ENCODE measurements at regions not wholly inside any gene's neighbourhood (a gene's known extent, or its start where the extent isn't known, plus 50 kb on each side); places are given as distances from the start of the nearest gene placed in this dataset.

DNA sequence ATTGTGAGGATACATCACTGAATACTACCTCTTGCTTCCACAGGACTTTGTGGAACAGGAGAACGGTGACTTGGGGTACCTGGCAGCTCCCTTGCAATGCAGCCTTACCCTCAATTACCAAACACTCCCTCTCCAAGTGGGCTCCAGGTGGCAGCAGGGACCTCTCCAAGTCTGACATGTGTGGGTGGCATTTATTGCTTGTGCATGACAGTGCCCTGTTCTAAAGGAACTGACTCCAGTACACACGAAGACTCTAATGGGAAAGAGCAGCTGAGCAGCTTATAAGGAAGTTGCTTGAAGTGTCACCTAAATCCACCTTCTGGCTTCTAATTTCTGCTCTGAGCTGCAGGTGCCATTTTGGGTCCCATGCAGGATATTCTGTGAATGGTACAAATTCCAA is 174.1 kb upstream of the SLCO3A1 start:
- 54 to 59% methylated on average over 2 of the region's 2 CpGs for WGBS, 2 donors
- Histone ChIP-seq H3K27ac (ENCODE audit: low read depth in 2 of 2, low read length in 1 of 2) (no peak overlapping the region), H3K4me3 (ENCODE audit: low read depth in 1 of 2, low read length in 2 of 2) (no peak overlapping the region), H3K36me3 (ENCODE audit: control insufficient read depth in 2 of 2, insufficient read depth in 2 of 2, low read length in 1 of 2) (no peaks in the 10 kb centered on the region), H3K27me3 (ENCODE audit: control insufficient read depth in 1 of 2, insufficient read depth in 2 of 2, low read length in 2 of 2) (peaks cover 0 to 4% of the 10 kb centered on the region in 2 donors), H3K9me3 (ENCODE audit: control insufficient read depth in 2 of 2, insufficient read depth in 1 of 2, low read depth in 1 of 2, low read length in 1 of 2) (no peaks in the 10 kb centered on the region), H3K4me1 (ENCODE audit: control insufficient read depth in 2 of 2, insufficient read depth in 2 of 2, low read length in 1 of 2) (no peaks in the 10 kb centered on the region)

- whole genome bisulfite sequencing, 2 donors = 83 to 90% methylated on average over 1 of the region's 1 CpG
- Histone ChIP-seq H3K4me3 (ENCODE audit: low read depth in 1 of 2, low read length in 2 of 2) (no peak overlapping the region), H3K27me3 (ENCODE audit: control insufficient read depth in 1 of 2, insufficient read depth in 2 of 2, low read length in 2 of 2) (peaks cover 0 to 4% of the 10 kb centered on the region in 2 donors), H3K9me3 (ENCODE audit: control insufficient read depth in 2 of 2, insufficient read depth in 1 of 2, low read depth in 1 of 2, low read length in 1 of 2) (no peaks in the 10 kb centered on the region), H3K27ac (ENCODE audit: low read depth in 2 of 2, low read length in 1 of 2) (no peak overlapping the region), H3K4me1 (ENCODE audit: control insufficient read depth in 2 of 2, insufficient read depth in 2 of 2, low read length in 1 of 2) (no peaks in the 10 kb centered on the region), H3K36me3 (ENCODE audit: control insufficient read depth in 2 of 2, insufficient read depth in 2 of 2, low read length in 1 of 2) (no peaks in the 10 kb centered on the region)
These were observed 168.1 kb upstream of the SLCO3A1 start for GRCh38 chr15:91685436-91685835.

DNA sequence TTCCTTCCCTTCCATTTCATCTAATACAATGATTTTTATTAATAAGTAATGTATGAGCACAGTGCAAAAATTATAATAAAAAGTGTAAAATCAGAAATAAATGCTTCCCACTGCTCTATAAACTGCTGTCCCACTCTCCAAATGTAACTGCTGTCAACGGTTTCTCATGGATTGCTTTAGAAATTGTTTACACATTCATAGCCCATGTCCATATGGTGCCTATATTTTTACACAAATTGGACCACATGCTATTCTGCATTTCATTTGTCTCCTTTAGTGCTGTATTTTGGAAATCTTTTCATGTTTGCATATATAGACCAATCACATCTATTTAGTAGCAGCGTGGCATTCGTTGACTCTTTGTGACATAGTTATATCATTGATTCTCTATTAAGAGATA is 164.7 kb upstream of the SLCO3A1 start:
- H3K36me3 ChIP-seq (ENCODE audit: control insufficient read depth in 2 of 2, insufficient read depth in 2 of 2, low read length in 1 of 2) = no peaks in the 10 kb centered on the region
- H3K27me3 ChIP-seq (ENCODE audit: control insufficient read depth in 1 of 2, insufficient read depth in 2 of 2, low read length in 2 of 2) = no peaks in the 10 kb centered on the region
- H3K4me1 ChIP-seq (ENCODE audit: control insufficient read depth in 2 of 2, insufficient read depth in 2 of 2, low read length in 1 of 2) = no peaks in the 10 kb centered on the region
- H3K9me3 ChIP-seq (ENCODE audit: control insufficient read depth in 2 of 2, insufficient read depth in 1 of 2, low read depth in 1 of 2, low read length in 1 of 2) = no peaks in the 10 kb centered on the region
- 72 to 84% methylated on average over 3 of the region's 3 CpGs for WGBS, 2 donors
- H3K27ac ChIP-seq (ENCODE audit: low read depth in 2 of 2, low read length in 1 of 2) = no peak overlapping the region
- no peak overlapping the region for H3K4me3 ChIP-seq (ENCODE audit: low read depth in 1 of 2, low read length in 2 of 2)

- no peaks in the 10 kb centered on the region for H3K9me3 ChIP-seq (ENCODE audit: control insufficient read depth in 2 of 2, insufficient read depth in 1 of 2, low read depth in 1 of 2, low read length in 1 of 2)
- no peak overlapping the region for H3K27ac ChIP-seq (ENCODE audit: low read depth in 2 of 2, low read length in 1 of 2)
- H3K4me3 ChIP-seq (ENCODE audit: low read depth in 1 of 2, low read length in 2 of 2) = no peak overlapping the region
- no peaks in the 10 kb centered on the region for H3K27me3 ChIP-seq (ENCODE audit: control insufficient read depth in 1 of 2, insufficient read depth in 2 of 2, low read length in 2 of 2)
- H3K36me3 ChIP-seq (ENCODE audit: control insufficient read depth in 2 of 2, insufficient read depth in 2 of 2, low read length in 1 of 2) = no peaks in the 10 kb centered on the region
- H3K4me1 ChIP-seq (ENCODE audit: control insufficient read depth in 2 of 2, insufficient read depth in 2 of 2, low read length in 1 of 2) = no peaks in the 10 kb centered on the region
- WGBS, 2 donors = 79 to 82% methylated on average over 6 of the region's 6 CpGs
These were observed 164.1 kb upstream of the SLCO3A1 start for GRCh38 chr15:91689377-91689776.

- Histone ChIP-seq H3K36me3 (ENCODE audit: control insufficient read depth in 2 of 2, insufficient read depth in 2 of 2, low read length in 1 of 2) (no peaks in the 10 kb centered on the region), H3K9me3 (ENCODE audit: control insufficient read depth in 2 of 2, insufficient read depth in 1 of 2, low read depth in 1 of 2, low read length in 1 of 2) (no peaks in the 10 kb centered on the region), H3K27me3 (ENCODE audit: control insufficient read depth in 1 of 2, insufficient read depth in 2 of 2, low read length in 2 of 2) (no peaks in the 10 kb centered on the region), H3K4me1 (ENCODE audit: control insufficient read depth in 2 of 2, insufficient read depth in 2 of 2, low read length in 1 of 2) (no peaks in the 10 kb centered on the region), H3K4me3 (ENCODE audit: low read depth in 1 of 2, low read length in 2 of 2) (no peak overlapping the region), H3K27ac (ENCODE audit: low read depth in 2 of 2, low read length in 1 of 2) (no peak overlapping the region)
- WGBS, 2 donors = 92 to 95% methylated on average over 5 of the region's 5 CpGs
These were observed 160.9 kb upstream of the SLCO3A1 start for GRCh38 chr15:91692596-91692995.

DNA sequence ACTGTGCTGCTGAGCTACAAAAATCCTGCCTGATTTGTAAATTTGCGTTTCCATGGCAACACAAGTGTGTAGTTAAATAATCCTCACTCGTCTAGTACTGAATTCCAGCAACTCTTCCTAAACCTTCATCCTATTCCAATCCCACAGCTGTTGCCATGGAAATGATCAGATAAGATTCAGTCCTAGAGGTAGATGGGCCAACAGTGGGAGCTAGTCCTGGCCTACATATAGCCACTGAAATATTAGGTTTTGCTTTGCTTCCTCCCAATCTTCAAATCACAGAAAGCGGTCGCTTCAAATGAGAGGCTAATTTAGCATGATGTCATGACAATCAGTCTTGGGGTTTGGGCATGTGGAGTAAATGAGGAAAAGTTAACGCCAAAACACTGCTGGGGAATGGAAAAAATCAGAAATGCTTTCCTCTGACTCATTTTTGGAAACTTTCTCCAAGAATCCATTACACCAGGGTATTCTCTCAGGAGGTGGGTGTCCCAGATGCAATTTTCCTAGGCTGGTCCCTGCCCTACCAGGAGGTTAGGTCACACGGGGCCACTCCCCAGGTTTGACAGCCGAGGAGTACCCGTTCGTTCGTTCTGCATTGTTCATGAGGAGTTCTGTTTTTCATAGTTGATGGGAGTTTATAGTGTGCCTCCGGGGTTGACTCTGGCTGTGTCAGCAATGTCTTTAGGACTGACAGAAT is 159.2 kb upstream of the SLCO3A1 start:
- Histone ChIP-seq H3K27ac (ENCODE audit: low read depth in 2 of 2, low read length in 1 of 2) (peak overlapping the region; percentile 82 to 87), H3K4me1 (ENCODE audit: control insufficient read depth in 2 of 2, insufficient read depth in 2 of 2, low read length in 1 of 2) (no peaks in the 10 kb centered on the region), H3K36me3 (ENCODE audit: control insufficient read depth in 2 of 2, insufficient read depth in 2 of 2, low read length in 1 of 2) (no peaks in the 10 kb centered on the region), H3K27me3 (ENCODE audit: control insufficient read depth in 1 of 2, insufficient read depth in 2 of 2, low read length in 2 of 2) (no peaks in the 10 kb centered on the region), H3K9me3 (ENCODE audit: control insufficient read depth in 2 of 2, insufficient read depth in 1 of 2, low read depth in 1 of 2, low read length in 1 of 2) (no peaks in the 10 kb centered on the region), H3K4me3 (ENCODE audit: low read depth in 1 of 2, low read length in 2 of 2) (no peak overlapping the region)
- 46 to 57% methylated on average over 11 of the region's 11 CpGs for WGBS, 2 donors

GRCh38 chr15:91694831-91695210 is 158.7 kb upstream of the SLCO3A1 start:
- WGBS, 2 donors = 47 to 55% methylated on average over 4 of the region's 4 CpGs
- H3K4me3 ChIP-seq (ENCODE audit: low read depth in 1 of 2, low read length in 2 of 2) = no peak overlapping the region
- no peaks in the 10 kb centered on the region for H3K27me3 ChIP-seq (ENCODE audit: control insufficient read depth in 1 of 2, insufficient read depth in 2 of 2, low read length in 2 of 2)
- H3K27ac ChIP-seq (ENCODE audit: low read depth in 2 of 2, low read length in 1 of 2) = peak overlapping the region; percentile 82 to 87
- H3K4me1 ChIP-seq (ENCODE audit: control insufficient read depth in 2 of 2, insufficient read depth in 2 of 2, low read length in 1 of 2) = no peaks in the 10 kb centered on the region
- H3K9me3 ChIP-seq (ENCODE audit: control insufficient read depth in 2 of 2, insufficient read depth in 1 of 2, low read depth in 1 of 2, low read length in 1 of 2) = no peaks in the 10 kb centered on the region
- H3K36me3 ChIP-seq (ENCODE audit: control insufficient read depth in 2 of 2, insufficient read depth in 2 of 2, low read length in 1 of 2) = no peaks in the 10 kb centered on the region

- 76 to 87% methylated on average over 8 of the region's 8 CpGs for WGBS, 2 donors
- no peaks in the 10 kb centered on the region for H3K4me1 ChIP-seq (ENCODE audit: control insufficient read depth in 2 of 2, insufficient read depth in 2 of 2, low read length in 1 of 2)
- H3K27ac ChIP-seq (ENCODE audit: low read depth in 2 of 2, low read length in 1 of 2) = no peak overlapping the region
- no peaks in the 10 kb centered on the region for H3K36me3 ChIP-seq (ENCODE audit: control insufficient read depth in 2 of 2, insufficient read depth in 2 of 2, low read length in 1 of 2)
- no peak overlapping the region for H3K4me3 ChIP-seq (ENCODE audit: low read depth in 1 of 2, low read length in 2 of 2)
- H3K9me3 ChIP-seq (ENCODE audit: control insufficient read depth in 2 of 2, insufficient read depth in 1 of 2, low read depth in 1 of 2, low read length in 1 of 2) = no peaks in the 10 kb centered on the region
- H3K27me3 ChIP-seq (ENCODE audit: control insufficient read depth in 1 of 2, insufficient read depth in 2 of 2, low read length in 2 of 2) = no peaks in the 10 kb centered on the region
These were observed 157.7 kb upstream of the SLCO3A1 start for GRCh38 chr15:91695799-91696198.

- Histone ChIP-seq H3K27ac (ENCODE audit: low read depth in 2 of 2, low read length in 1 of 2) (no peak overlapping the region), H3K4me1 (ENCODE audit: control insufficient read depth in 2 of 2, insufficient read depth in 2 of 2, low read length in 1 of 2) (no peaks in the 10 kb centered on the region), H3K27me3 (ENCODE audit: control insufficient read depth in 1 of 2, insufficient read depth in 2 of 2, low read length in 2 of 2) (no peaks in the 10 kb centered on the region), H3K4me3 (ENCODE audit: low read depth in 1 of 2, low read length in 2 of 2) (no peak overlapping the region), H3K36me3 (ENCODE audit: control insufficient read depth in 2 of 2, insufficient read depth in 2 of 2, low read length in 1 of 2) (no peaks in the 10 kb centered on the region), H3K9me3 (ENCODE audit: control insufficient read depth in 2 of 2, insufficient read depth in 1 of 2, low read depth in 1 of 2, low read length in 1 of 2) (no peaks in the 10 kb centered on the region)
- 92 to 93% methylated on average over 3 of the region's 3 CpGs for WGBS, 2 donors
These were observed 156.5 kb upstream of the SLCO3A1 start for GRCh38 chr15:91696981-91697380.

GRCh38 chr15:91698241-91698640 is 155.3 kb upstream of the SLCO3A1 start:
- WGBS, 2 donors = 76 to 81% methylated on average over 4 of the region's 4 CpGs
- Histone ChIP-seq H3K27me3 (ENCODE audit: control insufficient read depth in 1 of 2, insufficient read depth in 2 of 2, low read length in 2 of 2) (no peaks in the 10 kb centered on the region), H3K4me3 (ENCODE audit: low read depth in 1 of 2, low read length in 2 of 2) (no peak overlapping the region), H3K27ac (ENCODE audit: low read depth in 2 of 2, low read length in 1 of 2) (no peak overlapping the region), H3K9me3 (ENCODE audit: control insufficient read depth in 2 of 2, insufficient read depth in 1 of 2, low read depth in 1 of 2, low read length in 1 of 2) (no peaks in the 10 kb centered on the region), H3K4me1 (ENCODE audit: control insufficient read depth in 2 of 2, insufficient read depth in 2 of 2, low read length in 1 of 2) (no peaks in the 10 kb centered on the region), H3K36me3 (ENCODE audit: control insufficient read depth in 2 of 2, insufficient read depth in 2 of 2, low read length in 1 of 2) (no peaks in the 10 kb centered on the region)
